VCaP (cell line): ENCODE measurements at regions not wholly inside any gene's neighbourhood (a gene's known extent, or its start where the extent isn't known, plus 50 kb on each side); places are given as distances from the start of the nearest gene placed in this dataset.

Source experiments
- H3K27ac ChIP-seq: fragments of 450-650 bp; 2 replicates; pipeline ENCODE4 v1.5.1; 2017
- TF ChIP-seq, protein P1 (sequence below): fragments of 450-650 bp; conservative IDR thresholded peaks from 2 replicates; pipeline ENCODE4 v1.5.1; 2017; ENCODE audit warnings: mild to moderate bottlenecking, moderate library complexity

DNA sequence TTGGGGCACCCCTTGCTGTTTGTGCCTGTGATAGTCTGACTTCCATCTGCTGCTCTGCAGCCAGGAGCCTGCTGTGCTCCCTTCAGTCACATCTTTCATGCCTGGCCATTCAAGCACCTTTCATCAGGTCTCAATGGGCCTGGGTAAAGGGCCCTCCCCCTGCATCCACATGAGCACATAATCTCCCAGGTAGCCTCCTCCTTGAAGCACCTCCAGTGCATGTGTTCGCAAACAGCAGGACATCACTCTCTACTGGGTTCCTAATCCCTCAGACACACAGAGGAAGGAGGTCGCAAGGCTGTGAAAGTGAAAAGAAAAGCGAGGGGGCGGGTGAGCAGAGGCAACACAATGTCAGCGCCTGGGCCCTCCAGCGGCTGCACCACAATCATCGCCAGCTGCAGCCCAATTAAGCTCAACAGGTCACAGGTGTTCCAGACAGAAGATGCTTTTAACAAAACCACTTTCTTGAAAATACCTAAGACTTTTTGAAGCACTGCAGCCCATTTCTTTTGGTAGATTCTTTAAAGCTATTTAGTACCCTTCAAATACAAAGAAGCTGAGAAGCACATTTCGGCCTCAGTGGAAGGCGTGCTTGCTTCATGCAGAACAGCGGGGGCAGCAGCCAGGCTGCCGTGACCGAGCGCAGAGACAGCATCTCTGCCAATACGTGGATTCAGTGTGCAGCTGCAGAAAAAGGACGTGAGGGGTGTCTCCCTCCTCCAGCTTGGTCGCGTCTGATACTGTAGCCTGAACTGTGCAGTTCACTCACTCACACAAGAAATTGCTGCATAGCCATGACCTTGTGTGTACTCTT is 92.2 kb upstream of the SPRY1 start:
- no peak overlapping the region for H3K27ac ChIP-seq
- TF ChIP-seq, protein P1, sequence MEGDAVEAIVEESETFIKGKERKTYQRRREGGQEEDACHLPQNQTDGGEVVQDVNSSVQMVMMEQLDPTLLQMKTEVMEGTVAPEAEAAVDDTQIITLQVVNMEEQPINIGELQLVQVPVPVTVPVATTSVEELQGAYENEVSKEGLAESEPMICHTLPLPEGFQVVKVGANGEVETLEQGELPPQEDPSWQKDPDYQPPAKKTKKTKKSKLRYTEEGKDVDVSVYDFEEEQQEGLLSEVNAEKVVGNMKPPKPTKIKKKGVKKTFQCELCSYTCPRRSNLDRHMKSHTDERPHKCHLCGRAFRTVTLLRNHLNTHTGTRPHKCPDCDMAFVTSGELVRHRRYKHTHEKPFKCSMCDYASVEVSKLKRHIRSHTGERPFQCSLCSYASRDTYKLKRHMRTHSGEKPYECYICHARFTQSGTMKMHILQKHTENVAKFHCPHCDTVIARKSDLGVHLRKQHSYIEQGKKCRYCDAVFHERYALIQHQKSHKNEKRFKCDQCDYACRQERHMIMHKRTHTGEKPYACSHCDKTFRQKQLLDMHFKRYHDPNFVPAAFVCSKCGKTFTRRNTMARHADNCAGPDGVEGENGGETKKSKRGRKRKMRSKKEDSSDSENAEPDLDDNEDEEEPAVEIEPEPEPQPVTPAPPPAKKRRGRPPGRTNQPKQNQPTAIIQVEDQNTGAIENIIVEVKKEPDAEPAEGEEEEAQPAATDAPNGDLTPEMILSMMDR = no peak

DNA sequence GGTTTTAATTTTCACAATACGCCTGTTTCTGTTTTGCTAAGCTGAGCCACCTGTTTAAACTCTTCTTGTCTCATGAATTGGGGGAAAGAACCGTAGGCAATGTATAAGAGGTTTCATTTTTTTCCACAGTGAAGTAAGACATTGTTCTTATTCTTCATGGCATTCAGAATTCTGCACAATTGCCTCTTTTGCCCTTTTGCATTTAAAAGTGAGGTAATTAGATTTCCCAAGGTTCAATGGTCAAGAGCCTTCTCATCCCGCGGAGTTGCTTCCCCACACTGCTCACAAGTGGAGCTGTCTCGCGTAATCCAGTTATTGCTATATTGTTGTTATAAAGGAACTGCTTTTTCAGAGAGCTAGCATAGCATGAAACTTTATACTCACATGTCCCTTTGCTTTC is 90.9 kb upstream of the SPRY1 start:
- no peak overlapping the region for H3K27ac ChIP-seq
- TF ChIP-seq, protein P1 = no peak

DNA sequence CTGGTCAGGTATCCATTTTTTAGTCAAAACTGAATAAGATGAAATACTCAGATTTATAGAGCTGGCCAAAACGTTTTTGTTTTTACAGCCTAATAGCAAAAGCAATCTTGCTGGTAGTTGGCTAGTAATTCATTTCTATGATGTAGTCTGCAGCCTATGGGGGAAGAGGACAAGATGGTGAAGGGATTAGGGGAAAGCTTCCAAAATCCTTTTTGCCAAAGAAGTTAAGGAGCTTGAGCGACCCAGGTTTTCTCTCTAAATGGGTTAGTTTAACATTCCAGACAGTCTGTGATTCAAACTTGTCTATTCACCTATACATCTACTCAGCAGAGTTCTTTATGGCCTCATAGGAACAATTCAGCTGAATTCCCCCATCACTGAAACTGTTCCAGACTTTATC is 89.8 kb upstream of the SPRY1 start:
- TF ChIP-seq, protein P1 = no peak
- H3K27ac ChIP-seq = no peak overlapping the region

DNA sequence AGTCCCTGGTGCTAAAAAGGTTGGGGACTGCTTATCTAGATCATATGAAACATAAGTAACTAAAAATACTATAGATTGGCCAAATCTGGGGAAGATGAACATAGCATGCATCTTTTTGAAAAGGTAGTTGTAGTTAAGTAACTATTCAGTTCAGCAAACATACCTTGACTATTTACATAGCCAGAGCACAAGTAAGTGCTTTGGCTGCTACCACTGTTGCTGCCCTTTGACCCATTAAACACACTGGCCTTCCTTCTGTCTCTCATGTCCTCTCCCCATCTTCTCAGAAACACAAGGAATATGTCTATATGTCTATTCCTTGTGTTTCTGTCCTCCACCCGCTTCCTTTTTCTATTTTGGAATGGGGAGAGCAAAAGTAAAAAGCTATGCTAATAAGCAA is 87.9 kb upstream of the SPRY1 start:
- TF ChIP-seq, protein P1 = no peak
- H3K27ac ChIP-seq = no peak overlapping the region

DNA sequence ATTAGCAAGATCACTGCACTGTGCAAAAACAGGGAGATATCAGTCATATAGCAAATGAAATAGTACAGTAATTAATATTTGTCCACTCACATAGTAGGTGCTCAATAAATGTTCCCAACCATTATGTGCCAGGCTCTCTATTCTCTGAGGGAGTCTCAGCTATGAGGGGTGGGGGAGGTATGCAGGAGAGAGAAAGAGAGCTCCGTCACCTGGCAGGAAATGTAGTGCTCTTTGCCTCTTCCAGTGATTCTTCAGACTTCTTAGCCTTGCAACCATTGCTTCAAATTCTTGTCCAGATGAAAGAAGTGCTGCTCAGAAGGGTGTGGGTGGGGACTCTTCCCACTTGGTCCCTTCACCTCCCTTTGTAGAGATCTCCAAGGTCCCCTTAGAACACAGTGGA is 84.5 kb upstream of the SPRY1 start:
- TF ChIP-seq, protein P1 = no peak
- peak overlapping the region; percentile 53; the same call in 1 of the 2 replicates for H3K27ac ChIP-seq

DNA sequence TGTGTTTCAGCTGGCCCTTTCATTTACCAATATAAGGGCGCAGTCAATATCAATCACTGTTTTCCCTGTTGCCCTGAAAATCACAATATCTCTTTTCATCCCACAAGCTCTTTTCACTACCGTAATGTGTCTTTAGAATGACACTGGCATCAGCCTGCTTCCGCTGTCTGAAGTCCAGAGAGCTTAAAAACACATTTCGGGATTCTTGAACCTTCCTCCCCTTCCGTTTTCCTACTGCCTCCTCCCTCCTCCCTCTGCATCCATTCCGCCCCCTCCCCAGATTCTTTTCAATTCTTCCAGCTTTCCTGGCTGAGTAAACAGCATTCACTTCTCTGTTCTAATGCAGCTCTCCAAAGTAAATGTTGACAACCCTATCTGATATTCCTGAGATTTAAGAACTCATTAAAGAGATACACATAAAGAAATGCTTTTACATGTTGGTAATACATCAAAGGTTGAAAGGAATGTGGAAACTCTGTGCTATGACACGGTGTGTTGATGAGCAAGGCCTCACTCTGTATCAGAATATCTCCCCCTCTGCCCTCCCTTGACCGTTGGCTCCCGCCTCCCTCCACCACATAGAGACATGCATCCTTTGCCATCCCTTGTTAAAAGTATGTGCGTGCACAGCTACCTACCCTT is 83.5 kb upstream of the SPRY1 start:
- TF ChIP-seq, protein P1 = no peak
- H3K27ac ChIP-seq = peak overlapping the region; percentile 53

DNA sequence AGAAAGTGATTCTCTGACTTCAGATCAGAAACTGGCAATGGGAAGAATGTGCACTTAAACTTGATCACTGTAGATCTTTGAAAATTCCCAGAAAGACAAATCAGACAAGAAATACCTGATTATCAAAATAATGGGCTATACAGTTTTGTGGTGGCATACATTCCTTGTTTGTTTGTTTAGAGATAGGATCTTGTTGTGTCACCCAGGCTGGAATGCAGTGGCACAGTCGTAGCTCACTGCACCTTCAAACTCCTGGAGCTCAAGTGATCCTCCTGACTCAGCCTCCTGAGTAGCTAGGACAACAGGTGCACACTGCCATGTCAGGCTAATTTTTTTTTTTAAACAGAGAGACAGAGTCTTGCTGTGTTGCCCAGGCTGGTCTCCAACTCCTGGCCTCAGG is 81.0 kb upstream of the SPRY1 start:
- H3K27ac ChIP-seq = no peak overlapping the region
- TF ChIP-seq, protein P1 = no peak
